Cardiac septum (tissue), 1 donor: ENCODE measurements at regions not wholly inside any gene's neighbourhood (a gene's known extent, or its start where the extent isn't known, plus 50 kb on each side); places are given as distances from the start of the nearest gene placed in this dataset.

Experiments
- DNase-seq: peaks from one replicate; pipeline ENCODE4 v3.0.0-alpha.2; 2020; ENCODE audit warnings: low spot score
- intact Hi-C: fragments of 100-400 bp; cut with DNase I; formaldehyde crosslinking; loops from one replicate; pipeline ENCODE4 v1.14.0; 2022
- donor health status: DM: no; HTN: no; CAD: no.

GRCh38 chr5:174281089-174281760 lies 235.7 kb downstream of the NSG2 start:
- DNase-seq = no peak
- intact Hi-C loops = no loop called here

- no peak for DNase-seq
These were observed 236.3 kb downstream of the NSG2 start for GRCh38 chr5:174281855-174282254.

GRCh38 chr5:174282391-174282790 lies 236.9 kb downstream of the NSG2 start:
- intact Hi-C loops = no loop called here
- DNase-seq = no peak

More at GRCh38 chr5:174281855-174282254, 236.3 kb downstream of the NSG2 start:
- intact Hi-C loops = no loop called here

- no peak for DNase-seq
- intact Hi-C loops = no loop called here
These were observed 237.9 kb downstream of the NSG2 start for GRCh38 chr5:174283211-174284005.

GRCh38 chr5:174284873-174285272 lies 239.4 kb downstream of the NSG2 start:
- intact Hi-C loops = no loop called here
- DNase-seq = no peak

- DNase-seq = no peak
- intact Hi-C loops = no loop called here
These were observed 242.3 kb downstream of the NSG2 start for GRCh38 chr5:174287761-174288160.

- no peak for DNase-seq
- intact Hi-C loops = no loop called here
These were observed 242.9 kb downstream of the NSG2 start for GRCh38 chr5:174288439-174288838.

GRCh38 chr5:174291162-174291561 lies 245.7 kb downstream of the NSG2 start:
- intact Hi-C loops = no loop called here
- no peak for DNase-seq

GRCh38 chr5:174292348-174292747 lies 246.8 kb downstream of the NSG2 start:
- DNase-seq = no peak
- intact Hi-C loops = no loop called here

- intact Hi-C loops = no loop called here
- DNase-seq = no peak
These were observed 247.5 kb downstream of the NSG2 start for GRCh38 chr5:174293006-174293405.

- intact Hi-C loops = no loop called here
- no peak for DNase-seq
These were observed 248.0 kb downstream of the NSG2 start for GRCh38 chr5:174293481-174293880.

- intact Hi-C loops = no loop called here
- no peak for DNase-seq
These were observed 249.6 kb downstream of the NSG2 start for GRCh38 chr5:174294891-174295620.

GRCh38 chr5:174295702-174296436 lies 250.4 kb downstream of the NSG2 start:
- intact Hi-C loops = no loop called here
- DNase-seq = no peak

GRCh38 chr5:174300118-174300940 lies 254.8 kb downstream of the NSG2 start:
- DNase-seq = no peak
- intact Hi-C loops = no loop called here

GRCh38 chr5:174300941-174301761 lies 255.6 kb downstream of the NSG2 start:
- intact Hi-C loops = no loop called here
- DNase-seq = no peak

GRCh38 chr5:174301848-174302625 lies 256.5 kb downstream of the NSG2 start:
- intact Hi-C loops = no loop called here
- DNase-seq = no peak

- DNase-seq = no peak
- intact Hi-C loops = no loop called here
These were observed 257.5 kb downstream of the NSG2 start for GRCh38 chr5:174303035-174303434.
